H54 (cell line): ENCODE measurements at regions not wholly inside any gene's neighbourhood (a gene's known extent, or its start where the extent isn't known, plus 50 kb on each side); places are given as distances from the start of the nearest gene placed in this dataset.

ENCODE experiments used
- DNase-seq: peaks from one replicate; pipeline ENCODE4 v3.0.0; 2011; ENCODE audit warnings: low spot score, mixed read lengths; ENCODE audit not compliant: insufficient read length
- FAIRE-seq: peaks from 3 replicates; lab custom pipeline; 2011; peaks lifted over from hg19 to GRCh38; lab: Jason Lieb, UNC
- POLR2A ChIP-seq: IDR thresholded peaks from 2 replicates; pipeline ENCODE4 v1.6.1; 2011; ENCODE audit warnings: low read depth, mild to moderate bottlenecking, low read length

GRCh38 chr4:166284221-166284620 is 411.2 kb downstream of the TLL1 start:
- FAIRE-seq (no peak), DNase-seq (no peak)
- TF ChIP-seq POLR2A: no peak

GRCh38 chr4:166290426-166290825 is 417.4 kb downstream of the TLL1 start:
- DNase-seq (no peak), FAIRE-seq (no peak)
- TF ChIP-seq POLR2A: no peak

- DNase-seq (no peak), FAIRE-seq (no peak)
- TF ChIP-seq POLR2A: no peak
Measured at GRCh38 chr4:166293556-166293955, 420.5 kb downstream of the TLL1 start.

GRCh38 chr4:166301266-166301665 is 428.2 kb downstream of the TLL1 start:
- TF ChIP-seq POLR2A: no peak
- FAIRE-seq (no peak), DNase-seq (no peak)

DNA sequence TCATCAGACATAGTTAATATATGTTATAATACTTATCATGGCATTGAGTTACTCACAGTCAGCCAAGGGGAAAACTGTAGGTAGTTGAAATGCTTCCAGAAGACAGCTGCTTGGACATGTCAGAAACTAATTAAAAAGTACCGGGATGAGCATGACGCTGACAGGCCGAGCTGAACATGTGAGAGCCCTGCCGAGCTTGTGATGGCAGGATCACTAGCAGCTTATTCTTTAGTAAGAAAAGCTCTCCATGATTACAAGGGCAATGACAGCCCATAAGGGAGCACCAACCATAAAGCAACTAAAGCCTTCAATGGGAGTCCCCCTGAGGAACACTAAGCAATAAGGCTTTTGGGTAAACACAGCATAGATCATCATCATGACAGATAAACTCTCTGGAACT is 435.6 kb downstream of the TLL1 start:
- DNase-seq (no peak), FAIRE-seq (no peak)
- TF ChIP-seq POLR2A: no peak

DNA sequence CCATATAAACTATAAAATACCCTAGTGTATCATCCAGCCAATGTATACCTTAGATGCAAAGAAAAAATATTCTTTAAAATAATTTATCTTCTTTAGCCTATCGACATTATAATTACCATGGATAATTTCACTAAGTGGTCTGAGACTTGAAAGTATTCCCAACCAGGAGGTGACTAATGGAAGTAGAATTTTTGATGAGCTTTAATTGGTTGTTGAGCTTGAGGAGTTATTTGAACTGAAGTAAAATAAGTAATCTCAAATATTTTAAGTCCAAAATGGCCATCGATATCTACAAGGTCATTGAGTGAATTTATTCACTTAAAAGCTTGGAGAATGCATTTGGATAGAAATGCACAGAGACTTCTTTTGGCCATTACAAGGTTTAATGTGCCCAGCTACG is 436.2 kb downstream of the TLL1 start:
- no peak for TF ChIP-seq POLR2A
- DNase-seq (no peak), FAIRE-seq (no peak)

DNA sequence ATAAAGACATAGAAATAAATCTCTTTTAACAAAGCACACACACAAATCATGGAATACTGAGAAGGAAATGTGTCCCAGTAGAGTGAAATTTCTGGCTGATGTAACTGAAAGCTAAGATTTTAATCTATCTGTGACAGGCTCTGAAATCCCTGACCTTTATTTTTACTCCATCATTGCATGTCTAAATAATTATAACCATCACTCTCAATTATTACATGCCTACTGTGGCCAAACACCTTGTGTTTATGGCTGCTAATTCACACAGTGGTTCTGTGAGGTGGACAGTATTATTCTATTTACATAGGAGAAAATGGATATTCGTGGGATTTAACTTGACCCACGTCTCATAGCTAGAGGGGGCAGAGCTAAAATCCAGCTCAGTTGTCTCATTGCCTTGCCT is 438.1 kb downstream of the TLL1 start:
- DNase-seq (no peak), FAIRE-seq (no peak)
- TF ChIP-seq POLR2A: no peak

- DNase-seq: no peak
- TF ChIP-seq POLR2A: no peak
- FAIRE-seq: no peak
Measured at GRCh38 chr4:166312166-166312565, 439.1 kb downstream of the TLL1 start.

DNA sequence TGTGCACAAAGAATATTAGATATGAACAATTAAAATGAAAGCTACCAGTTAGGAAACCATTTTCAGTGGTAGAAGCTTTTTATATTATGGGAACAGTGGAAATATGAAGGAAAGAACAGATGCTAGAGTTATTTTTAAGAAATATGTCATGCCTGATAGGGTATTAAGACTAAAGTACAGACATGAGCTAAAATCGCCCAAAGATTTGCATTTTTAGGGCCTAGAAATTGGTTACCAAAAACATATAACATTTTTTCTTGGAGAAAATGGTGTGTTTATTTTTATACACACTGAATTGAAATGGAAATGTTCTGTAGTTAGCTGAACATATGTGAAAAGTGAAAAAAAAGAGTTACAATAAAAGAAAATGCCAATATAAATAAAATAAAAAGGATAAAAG is 441.9 kb downstream of the TLL1 start:
- FAIRE-seq: no peak
- no peak for TF ChIP-seq POLR2A
- DNase-seq: no peak

DNA sequence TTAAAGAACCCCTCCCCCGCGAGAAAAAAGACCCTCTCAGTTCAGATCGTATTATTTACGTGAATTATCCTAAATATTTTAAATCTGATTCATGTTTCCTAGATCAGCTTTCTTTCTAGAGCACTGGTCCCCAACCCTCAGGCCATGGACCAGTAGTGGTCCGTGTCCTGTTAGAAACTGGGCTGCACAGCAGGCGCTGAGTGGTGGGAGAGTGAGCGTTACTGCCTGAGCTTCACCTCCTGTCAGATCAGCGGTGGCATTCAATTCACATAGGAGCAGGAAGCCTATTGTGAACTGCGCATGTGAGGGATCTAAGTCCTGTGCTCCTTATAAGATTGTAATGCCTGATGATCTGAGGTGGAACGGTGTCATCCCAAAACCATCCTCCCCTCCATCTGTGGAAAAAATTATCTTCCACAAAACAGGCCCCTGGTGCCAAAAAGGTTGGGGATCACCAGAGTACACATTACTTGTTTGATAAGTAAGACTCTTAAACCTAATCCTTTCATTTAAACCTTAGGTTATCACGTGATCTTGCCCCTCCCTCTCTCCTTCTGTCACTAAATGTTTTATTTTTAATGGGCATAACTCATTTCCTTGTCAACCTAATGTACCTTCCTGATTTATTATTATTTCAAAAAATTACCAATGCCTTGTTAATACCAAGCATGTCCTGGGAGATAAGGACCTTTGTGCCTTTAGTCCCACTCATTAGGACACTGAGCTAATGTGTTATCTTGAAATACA is 442.9 kb downstream of the TLL1 start:
- TF ChIP-seq POLR2A: no peak
- FAIRE-seq (no peak), DNase-seq (no peak)

DNA sequence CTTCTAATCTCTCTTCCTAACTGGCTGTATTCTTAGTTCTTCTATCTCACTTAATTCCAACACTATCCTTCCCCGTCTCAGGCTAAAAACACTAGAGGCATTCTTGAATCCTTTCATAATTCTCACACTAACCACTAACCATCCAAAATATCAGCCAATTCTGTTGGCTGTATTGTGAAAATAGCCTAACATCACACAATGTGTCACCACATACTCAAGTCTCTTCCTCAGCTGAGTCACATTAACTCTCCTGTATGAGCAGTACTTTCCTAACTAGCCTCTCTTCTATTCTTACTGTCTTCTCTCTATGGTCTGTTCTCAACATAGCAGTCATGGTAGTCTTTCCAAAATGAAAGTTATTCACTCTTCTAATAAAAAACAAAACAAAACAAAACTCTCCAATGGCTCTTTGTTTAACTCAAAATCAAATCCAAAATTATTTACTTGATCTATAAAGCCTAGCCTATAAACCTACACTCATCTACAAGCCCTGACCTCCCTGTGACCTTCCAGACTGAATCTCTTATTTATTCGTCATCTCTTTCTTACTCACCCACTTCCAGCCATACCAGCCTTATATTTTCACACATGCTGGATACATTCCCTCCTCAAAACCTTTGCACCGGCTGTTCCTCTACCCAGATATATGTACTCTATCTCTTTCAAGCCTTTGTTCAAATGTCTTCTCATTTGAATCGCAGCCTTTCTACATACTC is 445.9 kb downstream of the TLL1 start:
- DNase-seq (no peak), FAIRE-seq (peak; percentile 95)
- no peak for TF ChIP-seq POLR2A

DNA sequence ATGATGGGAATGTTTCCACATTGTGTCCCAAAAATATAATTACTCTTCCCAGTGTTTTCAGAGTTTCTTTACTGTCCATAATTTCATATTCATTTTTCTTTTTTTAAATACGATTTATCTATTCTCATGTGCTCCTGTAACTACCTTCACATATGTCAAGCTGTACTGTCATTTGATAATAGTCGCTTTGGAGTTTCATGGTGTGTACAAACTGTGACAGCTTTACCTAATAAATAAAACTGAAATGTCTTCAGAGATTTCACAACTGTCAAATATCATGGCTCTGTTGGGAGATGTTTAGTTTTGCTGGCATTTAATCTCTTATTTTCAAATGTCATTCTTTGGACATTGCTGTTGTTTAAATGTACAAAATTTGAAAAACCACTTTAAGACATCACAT is 450.2 kb downstream of the TLL1 start:
- FAIRE-seq (no peak), DNase-seq (no peak)
- TF ChIP-seq POLR2A: no peak

- no peak for TF ChIP-seq POLR2A
- DNase-seq: no peak
- FAIRE-seq: no peak
Measured at GRCh38 chr4:166324321-166324720, 451.3 kb downstream of the TLL1 start.

DNA sequence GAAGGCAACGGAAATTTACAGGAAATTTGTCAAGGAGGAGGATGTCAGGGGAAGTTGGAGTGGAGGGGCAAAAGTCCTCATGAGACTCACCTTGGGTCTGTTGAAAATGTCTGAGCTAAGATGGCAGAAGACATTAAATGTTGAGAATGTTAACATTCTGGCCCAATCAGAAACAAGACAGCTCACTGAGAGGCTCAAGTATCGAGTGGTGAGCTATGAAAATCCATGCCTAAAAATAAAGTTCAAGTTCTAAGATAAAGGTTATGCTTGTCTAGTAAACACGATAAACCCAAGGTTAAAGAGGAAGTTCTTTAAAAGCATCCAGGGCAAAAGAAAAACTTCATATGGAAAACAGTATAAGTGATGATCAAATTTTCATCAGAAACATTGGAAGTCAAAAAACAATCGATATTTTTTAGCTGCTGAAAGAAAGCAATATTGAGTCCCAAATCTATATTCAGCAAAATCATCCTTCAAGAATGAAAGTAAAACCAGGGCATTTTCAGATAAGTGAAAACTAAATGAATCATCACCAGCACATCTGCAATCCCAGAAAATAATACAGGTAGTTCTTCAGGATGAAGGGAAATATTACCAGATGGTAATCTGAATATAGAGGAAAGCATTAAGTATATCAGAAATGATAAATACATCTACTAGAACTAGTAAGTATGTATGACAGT is 462.4 kb downstream of the TLL1 start:
- DNase-seq (no peak), FAIRE-seq (no peak)
- no peak for TF ChIP-seq POLR2A
